Putamen (tissue), 1 donor: ENCODE measurements at regions not wholly inside any gene's neighbourhood (a gene's known extent, or its start where the extent isn't known, plus 50 kb on each side); places are given as distances from the start of the nearest gene placed in this dataset.
"Not testable (repeated sequence)": the region's sequence is repeated elsewhere in the genome, so short reads cannot be mapped to it uniquely, and the experiment has no call there.

ENCODE experiments used
- DNase-seq: peaks from one replicate; pipeline ENCODE4 v3.0.0-alpha.2; 2016; ENCODE audit warnings: low spot score

DNA sequence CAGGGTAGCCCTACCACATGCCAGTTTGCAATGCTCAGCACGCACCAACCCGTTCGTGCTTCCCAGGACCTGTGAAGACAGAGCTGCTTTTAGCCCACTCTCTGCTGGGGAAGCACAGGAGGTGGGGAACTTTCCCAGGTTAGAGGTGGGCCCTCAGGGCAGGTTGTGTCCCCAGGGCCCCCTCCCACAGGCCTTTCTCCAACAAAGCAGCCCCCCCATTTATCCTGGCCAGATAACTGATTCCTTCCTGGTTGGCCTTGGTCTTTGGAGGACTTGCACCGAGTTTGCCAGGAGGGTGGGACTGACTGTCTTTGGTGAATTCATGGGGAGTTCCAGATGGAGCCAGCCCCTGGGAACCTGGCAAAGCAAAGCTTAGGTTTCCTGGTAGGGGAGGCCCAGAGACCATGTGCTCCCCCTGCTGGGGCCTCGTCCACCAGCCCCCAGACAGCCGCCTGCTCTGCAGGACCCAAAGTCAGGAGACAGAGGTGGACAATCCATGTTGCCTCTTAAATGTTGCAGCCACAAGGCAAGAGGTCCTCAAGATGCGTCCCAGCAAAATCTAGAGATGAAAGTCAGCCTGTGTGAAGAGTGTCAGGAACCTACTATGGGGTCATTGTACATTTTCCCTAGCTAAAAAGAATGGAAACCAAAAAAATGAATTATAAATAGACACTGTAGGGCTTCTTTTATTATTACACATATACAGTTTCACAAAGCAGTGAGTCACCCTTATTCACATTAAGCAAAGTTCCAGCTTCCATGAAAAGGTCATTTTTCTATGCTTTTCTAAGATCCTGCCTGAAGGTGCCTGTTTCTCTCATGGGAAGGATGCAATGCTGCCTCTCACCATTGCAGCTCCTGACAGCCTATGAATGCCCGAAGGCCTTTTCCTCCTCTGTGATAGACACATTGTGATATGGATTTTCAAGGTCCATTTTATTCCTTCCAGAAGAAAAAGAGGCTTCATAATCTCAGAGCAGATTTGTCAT is 497.8 kb downstream of the PREX1 start:
- DNase-seq: no peak

DNA sequence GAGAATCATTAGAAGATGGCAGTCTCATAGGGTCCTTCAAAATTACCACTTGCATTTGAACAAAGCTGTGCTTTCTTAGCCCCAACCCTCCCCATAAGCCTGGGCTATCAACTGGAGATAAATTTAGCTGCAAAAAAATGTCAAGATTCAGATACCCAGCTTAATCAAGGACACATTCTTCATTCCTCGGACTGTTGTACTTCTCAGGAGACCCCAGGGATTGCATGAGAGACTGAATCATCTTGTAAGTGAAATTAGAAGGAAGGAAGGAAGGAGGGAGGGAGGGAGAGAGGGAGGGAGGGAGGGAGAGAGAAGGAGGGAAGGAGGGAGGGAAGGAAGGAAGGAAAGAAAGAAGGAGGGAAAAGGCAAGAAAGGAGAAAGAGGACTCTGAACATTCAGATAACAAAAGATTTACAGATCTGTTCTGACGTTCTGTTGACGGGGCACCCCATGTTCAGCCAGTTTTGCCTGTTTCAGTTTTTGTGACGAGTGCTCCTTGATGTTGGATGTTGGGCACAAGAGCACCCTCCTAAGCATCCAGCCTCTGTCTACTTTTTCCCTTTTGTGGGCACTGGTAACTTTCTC is 498.7 kb downstream of the PREX1 start:
- no peak for DNase-seq

DNA sequence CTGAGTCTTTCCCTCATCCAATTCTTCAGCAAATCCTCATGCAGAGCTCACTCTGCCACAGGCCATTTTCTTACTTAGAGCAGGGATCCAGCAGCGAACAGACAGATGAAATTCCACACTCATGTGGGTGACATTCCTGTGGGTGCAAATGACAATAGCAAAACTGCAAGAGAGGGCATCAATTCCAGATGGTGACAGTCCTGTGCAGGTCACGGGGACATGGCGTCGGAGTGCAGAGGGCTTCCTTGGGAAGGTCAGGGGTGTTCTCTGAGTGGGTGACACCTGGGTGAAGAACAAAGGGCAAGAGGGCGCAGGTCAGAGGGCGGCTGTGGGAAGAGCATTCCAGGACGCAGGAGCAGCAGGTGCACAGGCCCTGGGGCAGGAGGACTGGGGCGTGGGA is 500.0 kb downstream of the PREX1 start:
- not testable (repeated sequence) for DNase-seq

DNA sequence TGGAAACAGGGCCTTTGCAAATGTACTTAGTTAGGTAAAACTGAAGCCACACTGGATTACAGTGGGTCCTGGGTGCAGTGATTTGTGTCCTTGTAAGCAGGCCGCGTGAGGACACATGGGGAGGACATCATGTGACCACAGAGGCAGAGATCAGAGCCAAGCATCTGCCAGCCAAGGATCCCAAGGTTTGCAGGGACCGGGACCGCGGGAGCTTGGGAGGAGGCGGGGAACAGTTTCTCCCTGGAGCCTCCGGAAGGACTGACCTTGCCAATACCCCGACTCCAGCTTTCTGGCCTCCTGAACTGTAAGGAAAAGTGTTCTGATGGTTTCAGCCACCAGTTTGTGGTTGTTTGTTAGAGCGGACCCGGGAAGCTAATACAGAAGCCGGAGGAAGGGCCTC is 500.9 kb downstream of the PREX1 start:
- DNase-seq: no peak

DNA sequence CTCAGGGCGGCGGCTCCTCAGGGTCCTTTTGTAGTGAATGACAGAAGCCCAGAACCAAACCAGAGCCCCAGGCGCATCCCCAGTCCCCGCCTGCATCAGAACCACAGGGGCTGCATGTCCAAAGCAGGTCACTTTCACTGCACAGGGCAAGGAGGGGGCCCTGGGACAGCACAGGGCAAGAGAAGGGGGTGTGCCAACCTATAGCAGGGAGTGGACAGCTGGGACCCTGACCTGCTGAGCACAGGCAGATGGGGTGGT is 501.4 kb downstream of the PREX1 start:
- no peak for DNase-seq

DNA sequence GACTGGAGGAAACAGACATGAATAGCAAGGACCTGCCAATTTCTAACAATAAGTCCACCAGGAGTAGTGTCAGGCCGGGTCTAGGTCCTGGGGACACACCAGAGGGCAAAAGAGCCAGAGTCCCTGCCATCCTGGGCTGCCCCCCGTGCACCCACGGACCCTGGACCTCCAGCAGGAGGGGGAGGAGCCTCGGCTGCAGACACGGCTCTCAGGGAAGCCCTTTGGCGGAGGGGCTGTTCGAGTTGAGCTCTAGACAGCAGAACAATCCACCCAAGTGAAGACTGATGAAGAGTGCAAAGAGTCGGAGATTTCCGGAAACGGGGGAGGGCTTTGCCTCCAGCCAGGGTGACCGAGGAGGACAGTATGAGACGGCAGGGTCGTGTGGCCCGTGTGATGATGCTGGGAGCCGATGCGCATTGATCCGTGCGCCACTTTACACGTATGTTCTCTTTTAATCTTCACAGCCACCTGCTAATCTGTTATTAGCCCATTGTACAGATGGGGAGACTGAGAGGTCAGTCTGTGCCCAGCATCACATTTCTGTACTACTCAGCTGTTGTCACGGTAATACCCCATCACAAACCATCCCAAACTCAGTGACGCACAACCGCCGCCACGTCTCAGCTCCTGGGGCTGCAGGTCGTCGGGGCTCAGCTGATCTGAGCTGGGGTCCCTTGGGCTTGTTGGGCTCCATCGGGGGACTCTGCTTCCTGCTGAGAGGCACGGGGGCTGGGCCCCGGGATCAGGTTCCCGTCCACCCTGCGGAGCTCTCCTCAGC is 502.0 kb downstream of the PREX1 start:
- no peak for DNase-seq

DNA sequence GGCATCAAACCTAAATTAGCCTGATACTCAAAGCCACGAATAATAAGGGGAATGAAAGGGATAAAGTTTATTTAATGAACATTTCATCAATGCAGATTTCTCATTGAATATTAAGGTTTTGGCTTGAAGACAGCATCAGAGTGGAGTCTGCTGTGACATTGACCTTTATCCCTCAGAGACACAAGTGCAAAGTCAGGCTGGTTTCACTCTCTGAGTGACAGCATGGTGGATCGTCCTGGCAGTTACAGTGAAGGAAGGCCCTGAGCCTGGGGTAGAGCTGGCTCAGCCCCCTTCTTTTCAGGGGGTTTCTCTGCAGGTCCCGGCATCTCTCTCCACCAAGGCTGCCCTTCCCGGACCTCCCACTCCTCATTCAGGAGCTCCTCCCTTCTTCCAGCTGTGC is 503.1 kb downstream of the PREX1 start:
- DNase-seq: no peak

DNA sequence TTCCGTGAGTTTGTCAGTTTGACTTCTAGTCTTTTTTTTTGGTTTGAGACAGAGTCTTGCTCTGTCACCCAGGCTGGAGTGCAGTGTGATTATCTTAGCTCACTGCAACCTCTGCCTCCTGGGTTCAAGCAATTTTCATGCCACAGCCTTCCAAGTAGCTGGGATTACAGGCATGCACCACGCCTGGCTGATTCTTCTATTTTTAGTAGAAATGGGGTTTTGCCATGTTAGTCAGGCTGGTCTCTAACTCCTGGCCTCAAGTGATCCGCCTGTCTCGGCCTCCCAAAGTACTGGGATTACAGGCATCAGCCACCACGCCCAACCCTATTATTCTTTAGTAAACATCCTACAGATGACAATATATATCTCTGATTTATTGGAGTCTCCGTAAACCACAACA is 506.5 kb downstream of the PREX1 start:
- DNase-seq: no peak

DNA sequence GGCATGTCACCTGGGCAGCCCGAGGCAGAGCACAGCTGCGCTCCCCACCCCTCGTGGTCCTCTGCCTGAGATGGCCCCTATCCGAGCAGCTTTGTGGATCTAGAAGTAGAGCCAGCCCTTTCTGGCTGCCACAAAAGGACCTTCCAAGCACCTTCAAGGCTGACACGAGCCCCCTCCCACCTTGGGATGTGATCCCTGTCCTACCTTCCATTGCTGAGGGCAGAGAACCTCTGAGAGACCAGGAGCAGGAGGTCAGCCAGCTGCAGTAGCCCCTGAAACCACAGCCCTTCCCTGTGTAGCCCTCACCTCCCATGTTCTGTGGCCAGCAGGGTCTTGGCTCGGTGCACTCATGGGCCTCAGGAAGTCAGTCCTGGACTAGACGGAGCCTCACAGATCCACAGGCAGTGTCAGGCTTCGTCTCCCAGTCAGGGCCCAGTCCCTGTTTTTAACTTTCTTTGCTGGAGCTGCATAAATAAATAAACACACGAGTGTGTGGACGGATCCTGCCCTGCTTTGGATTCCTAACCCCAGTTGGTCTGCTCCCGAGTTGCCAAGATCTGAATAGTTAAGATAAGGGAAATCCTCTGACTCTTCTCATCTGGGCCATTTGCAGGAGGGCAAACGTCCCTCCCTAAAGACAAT is 507.7 kb downstream of the PREX1 start:
- no peak for DNase-seq

DNA sequence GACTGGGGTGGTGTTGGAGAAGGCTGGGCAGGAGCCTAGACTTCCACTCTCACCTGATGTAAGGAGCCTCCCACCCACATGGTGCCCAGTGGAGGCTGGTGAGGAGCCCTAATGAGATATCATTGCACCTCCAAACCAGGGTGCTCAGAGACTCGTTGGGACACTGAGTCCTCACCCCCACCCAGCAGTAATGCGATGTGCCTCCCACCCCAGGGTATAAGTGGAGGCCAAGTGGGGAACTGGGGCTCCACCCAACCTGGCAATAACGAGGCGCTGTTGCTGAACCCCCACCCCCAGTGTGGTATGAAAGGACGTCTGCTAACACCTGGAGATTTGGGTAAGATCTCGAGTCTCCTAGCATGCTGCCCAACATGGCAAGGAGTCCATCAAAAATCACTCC is 510.2 kb downstream of the PREX1 start:
- no peak for DNase-seq

DNA sequence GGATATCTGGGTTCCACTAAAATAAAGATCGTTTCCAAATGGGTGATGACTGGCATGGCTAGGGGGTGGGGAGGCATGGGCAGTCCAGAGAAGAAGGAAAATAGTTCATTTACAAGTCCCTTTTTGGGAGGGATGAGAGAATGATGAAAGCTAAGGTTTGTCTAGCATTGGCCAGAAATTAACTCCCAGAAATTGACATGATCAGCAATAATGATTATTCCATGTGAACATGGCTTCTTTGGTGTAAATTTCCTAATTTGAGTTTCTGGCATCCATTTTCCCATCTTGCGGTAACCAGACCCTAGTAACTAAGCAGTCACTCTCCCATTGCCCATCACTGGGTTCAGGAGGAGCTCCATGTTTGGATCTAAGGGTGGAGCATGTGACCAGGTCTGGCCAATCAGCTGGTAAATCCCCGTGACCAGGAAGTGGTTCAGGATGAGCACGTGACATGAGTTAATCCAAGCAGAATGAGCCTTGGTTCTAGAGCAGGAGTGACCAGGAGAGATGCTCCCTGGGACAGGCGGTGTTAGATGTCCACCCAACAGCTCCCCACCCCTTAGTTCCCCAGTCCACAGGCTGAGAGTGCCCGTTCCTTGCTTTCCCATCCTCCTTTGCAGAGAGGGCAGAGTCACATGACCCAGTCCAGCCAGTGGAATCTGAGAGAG is 512.7 kb downstream of the PREX1 start:
- no peak for DNase-seq

DNA sequence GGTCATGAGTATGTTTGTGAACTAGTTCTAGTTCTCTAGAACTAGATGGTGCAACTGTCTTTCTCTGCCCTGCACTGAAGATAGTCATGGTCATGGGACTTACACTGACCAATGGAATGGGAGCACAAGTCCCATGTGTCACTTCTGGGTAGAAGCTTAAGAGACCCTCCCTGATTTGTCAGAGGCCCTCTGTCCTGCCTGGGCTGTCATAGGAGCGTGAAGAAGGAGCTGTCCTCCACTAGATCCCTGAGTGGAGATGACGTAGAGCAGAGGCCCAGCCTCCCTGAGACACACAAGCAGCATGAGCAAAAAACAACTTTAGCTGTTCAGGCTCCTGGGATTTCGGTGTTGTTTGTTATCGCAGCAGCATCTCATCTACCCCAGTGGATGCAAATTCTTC is 514.5 kb downstream of the PREX1 start:
- no peak for DNase-seq

DNA sequence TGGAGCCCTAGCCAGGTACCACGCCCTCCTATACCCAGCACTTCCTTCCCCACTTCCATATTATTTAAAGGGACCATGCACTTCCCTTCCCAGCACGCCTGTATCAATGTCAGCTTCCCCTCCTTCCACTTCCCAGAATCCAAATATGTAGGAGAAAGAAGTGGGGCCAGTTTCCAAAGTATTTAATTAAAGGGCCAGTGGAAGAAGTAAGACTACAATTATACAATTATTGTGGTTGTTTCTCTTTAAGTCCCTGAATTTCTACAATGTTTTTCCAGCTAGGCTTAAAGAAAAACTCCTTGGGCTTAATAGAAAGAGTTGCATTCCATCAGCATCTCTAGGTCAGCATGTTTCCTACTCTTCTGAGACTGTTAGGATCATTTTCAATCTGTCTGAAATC is 515.8 kb downstream of the PREX1 start:
- DNase-seq: no peak

DNA sequence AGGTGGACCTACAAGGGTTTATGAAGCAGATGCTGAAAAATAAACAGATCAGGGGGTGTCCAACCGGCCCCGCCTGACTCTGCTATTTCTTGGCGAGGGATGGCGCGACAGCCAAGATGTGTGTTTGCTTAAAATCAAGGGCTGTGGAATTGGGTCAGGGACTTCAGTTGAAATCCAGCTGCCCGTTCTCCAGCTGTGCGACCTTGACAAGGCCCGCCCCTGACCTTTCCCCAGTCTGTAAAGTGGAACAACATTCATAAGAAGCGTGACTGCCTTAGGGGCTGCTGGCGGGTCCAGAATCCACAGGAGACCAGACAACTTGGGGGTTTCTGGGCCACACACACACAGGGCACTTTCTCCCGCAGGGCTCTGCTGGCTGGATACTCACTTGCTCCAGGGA is 517.5 kb downstream of the PREX1 start:
- no peak for DNase-seq

DNA sequence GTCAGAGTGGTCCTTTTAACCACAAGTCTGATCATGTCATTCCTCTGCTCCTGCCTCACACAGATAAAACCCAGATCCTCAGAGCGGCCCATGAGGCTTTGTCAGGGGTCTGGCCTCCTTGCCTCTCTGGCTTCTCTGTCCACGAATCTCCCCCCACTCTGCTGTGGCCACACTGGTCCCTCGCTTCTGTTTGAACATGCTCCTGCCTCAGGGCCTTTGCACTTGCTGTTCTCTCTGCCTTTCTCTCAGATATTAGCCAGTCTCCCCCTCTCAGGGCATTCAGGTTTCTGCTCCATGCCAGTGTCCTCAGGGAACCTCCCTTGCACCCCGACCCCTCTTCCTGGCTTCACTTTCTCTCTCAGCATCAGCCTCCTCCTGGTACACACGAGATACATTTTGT is 518.5 kb downstream of the PREX1 start:
- DNase-seq: no peak

DNA sequence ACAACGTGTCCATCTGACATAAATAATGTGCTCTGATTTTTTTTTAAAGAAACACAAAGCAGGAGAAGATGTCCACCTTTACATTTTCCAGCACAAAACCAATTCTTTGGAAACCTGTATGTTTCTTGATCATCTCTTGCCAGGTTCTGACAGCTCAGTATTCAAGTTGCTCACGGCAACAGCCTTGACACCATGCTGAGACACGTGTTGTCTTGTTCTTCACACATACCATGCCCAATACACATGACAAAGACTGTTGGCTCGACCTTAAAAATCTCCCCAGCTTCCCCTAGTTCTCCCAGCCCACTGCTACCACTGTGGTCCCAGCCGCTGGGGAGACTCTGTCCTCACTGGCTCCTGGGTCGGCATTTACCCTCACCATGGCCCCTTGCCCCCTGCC is 518.9 kb downstream of the PREX1 start:
- no peak for DNase-seq

DNA sequence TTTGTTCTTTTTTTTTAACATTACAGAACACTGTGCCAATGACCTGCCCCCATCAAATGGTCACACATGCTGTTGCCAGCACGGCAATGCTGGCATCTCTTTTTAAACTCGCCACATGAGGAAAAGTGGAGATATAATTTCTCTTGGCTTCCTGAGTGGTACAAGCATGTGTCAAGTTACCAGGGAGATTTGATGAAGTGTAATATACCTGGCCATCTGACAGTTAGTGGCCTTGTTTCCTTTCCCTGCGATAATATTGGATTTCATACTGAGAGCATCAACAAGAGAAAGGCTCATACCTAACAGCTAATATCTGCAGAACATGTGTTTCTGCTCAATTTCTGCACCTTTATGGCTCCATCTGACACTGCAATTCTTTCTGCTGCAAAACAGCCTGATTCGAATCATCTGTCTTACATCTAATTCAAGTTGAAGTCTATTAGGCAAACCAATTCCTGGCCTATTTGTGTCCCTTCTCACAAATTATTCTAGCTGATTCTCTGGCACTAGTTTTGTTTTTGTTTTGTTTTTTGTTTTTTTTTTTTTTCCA is 519.5 kb downstream of the PREX1 start:
- no peak for DNase-seq

DNA sequence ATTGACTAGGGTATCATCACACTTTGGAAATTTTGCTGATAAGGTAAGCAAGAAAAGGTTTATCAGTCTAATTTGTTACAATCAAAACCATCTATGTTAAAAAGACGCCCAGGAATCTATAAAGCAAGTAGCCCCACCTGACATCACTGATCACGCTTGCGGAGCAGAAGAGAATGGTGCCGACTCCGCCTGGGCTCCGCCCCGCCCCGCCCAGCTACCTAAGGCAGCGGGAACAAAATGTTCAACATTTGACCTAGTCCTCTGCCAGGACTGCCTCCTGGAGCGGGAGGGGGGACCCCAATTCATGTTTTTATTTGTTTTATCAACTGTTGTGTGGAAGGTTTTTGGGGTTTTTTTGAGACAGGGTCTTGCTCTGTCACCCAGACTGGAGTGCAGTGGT is 520.5 kb downstream of the PREX1 start:
- DNase-seq: no peak

DNA sequence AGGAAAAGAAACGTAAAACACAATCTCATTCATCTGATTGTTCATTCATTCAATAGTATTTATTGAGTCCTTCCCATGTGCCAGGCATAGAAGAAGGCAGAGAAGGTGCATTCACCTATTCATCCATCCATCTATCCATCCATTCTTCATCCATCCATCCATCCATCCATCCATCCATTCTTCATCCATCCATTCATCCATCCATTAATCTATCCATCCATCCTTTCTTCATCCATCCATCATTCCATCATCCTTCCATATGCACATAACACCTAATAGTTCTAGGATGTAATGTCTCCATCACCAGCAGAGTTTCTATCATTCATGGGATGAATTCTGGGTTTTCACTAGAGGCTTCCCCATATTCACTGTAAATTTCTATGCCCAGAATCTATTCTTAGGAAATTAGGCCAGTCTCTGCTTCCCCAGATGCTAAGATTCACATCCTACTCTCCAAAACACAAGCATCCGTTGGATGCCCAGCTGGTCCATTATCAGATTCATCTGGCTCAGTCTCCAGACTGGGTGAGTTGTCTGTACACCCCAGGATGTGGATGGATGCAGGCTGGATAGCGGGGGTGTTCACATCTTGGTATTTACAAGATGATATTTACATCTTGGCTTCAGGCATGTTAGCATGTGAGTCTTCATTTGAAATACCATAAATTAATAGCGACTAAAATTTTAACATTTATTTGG is 517.7 kb upstream of the SULF2 start:
- DNase-seq: no peak

DNA sequence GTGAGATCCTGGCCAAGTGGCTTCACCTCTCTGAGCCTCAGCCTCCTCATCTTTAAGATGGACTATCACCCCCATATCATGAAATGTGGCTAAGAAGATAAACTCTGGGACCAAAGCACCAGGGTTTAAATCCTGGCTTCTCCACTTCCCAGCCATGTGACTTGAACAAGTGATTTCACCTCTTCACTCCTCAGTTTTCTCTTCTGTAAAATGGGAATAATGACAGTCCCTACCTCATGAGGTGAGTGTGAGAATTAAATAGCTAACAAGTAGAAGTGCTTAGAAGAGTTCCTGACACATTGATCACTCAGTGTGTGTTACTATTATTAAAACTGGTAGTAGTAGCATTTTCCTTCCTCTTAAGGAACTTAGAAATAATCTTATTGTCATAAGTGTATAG is 516.9 kb upstream of the SULF2 start:
- DNase-seq: no peak

DNA sequence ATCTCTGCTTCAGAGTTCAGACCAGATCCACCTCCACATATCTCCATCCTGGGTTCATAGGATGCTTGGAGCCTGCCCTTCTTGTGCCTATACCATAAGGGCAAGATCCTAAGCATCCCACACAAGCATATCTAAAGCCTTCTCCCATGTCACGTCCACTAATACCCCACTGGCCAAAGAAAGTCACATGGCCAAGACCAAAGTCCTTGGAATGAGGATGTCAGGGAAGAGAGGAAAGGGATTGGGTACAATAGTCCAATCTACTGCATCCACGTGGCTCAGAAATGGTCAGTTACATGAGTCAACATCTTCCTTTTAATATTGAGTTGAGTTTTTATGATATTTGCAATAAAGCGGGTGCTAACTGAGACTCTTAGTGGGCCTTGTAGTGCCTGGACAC is 515.9 kb upstream of the SULF2 start:
- no peak for DNase-seq
